Esophagus muscularis mucosa (tissue), 4 donors: ENCODE measurements at regions not wholly inside any gene's neighbourhood (a gene's known extent, or its start where the extent isn't known, plus 50 kb on each side); places are given as distances from the start of the nearest gene placed in this dataset.

ENCODE experiments used
- DNase-seq: peaks from one replicate; pipeline ENCODE4 v3.0.0-alpha.2; 2017; ENCODE audit errors: extremely low spot score
- H3K27ac ChIP-seq, 4 donors: fragments of 200-600 bp; sonication (generic); replicated peaks in 1 of 4; 1 replicate in 3 of 4; 2 replicates in 1 of 4; pipeline ENCODE4 v1.5.1; 2016 to 2019; ENCODE audit warnings: mild to moderate bottlenecking in 1 of 4
- H3K27me3 ChIP-seq, 4 donors: fragments of 200-600 bp; sonication (generic); one replicate each; pipeline versions ENCODE4 v1.5.1 to v1.6.0; 2016 to 2019
- H3K36me3 ChIP-seq, 4 donors: fragments of 200-600 bp; sonication (generic); one replicate each; pipeline ENCODE4 v1.5.1; 2016 to 2019
- H3K4me1 ChIP-seq, 4 donors: fragments of 200-600 bp; sonication (generic); one replicate each; pipeline ENCODE4 v1.5.1; 2016 to 2019
- H3K4me3 ChIP-seq, 4 donors: fragments of 200-600 bp; sonication (generic); 1 replicate in 2 of 4; 2 replicates in 2 of 4; pipeline ENCODE4 v1.5.1; 2016 to 2019; ENCODE audit warnings: mild to moderate bottlenecking in 4 of 4, moderate library complexity in 1 of 4
- H3K9me3 ChIP-seq, 4 donors: fragments of 200-600 bp; sonication (generic); 1 replicate in 3 of 4; 2 replicates in 1 of 4; pipeline ENCODE4 v1.5.1; 2016 to 2019
- EP300 ChIP-seq: sonication (generic); formaldehyde crosslinking; IDR thresholded peaks from one replicate; pipeline ENCODE4 v1.6.1; 2017; ENCODE audit warnings: antibody characterized with exemption
- POLR2A ChIP-seq: fragments of 450-650 bp; IDR thresholded peaks from one replicate; pipeline ENCODE4 v1.6.1; 2017; ENCODE audit warnings: antibody characterized with exemption, moderate library complexity, mild to moderate bottlenecking, low read depth
- POLR2AphosphoS5 ChIP-seq, 2 donors: sonication (generic); formaldehyde crosslinking; IDR thresholded peaks; one replicate each; pipeline ENCODE4 v1.6.1; 2017; ENCODE audit warnings: antibody characterized with exemption in 2 of 2
- WGBS: methylation state at CpG from one replicate; pipeline ENCODE4 v1.1.5; 2018; 5-methylcytosine and 5-hydroxymethylcytosine counted together
- intact Hi-C: fragments of 100-400 bp; cut with DNase I; formaldehyde crosslinking; loops from one replicate; pipeline ENCODE4 v1.15.1; 2023
- small RNA-seq, 3 donors: library from RNA; depleted of rRNA; stranded (forward); fragments of <200 nt; gene quantifications; one replicate each; pipeline ENCODE3, GENCODE V24; 2016
- TF ChIP-seq, protein P1 (sequence below), 3 experiments: fragments of 200-600 bp in 2 of 3; fragments of 450-650 bp in 1 of 3; sonication (generic) in 2 of 3; IDR thresholded peaks; one replicate each; pipeline ENCODE4 v1.5.1; 2017 to 2019; ENCODE audit warnings: antibody characterized with exemption in 3 of 3, mild to moderate bottlenecking in 2 of 3, moderate library complexity in 1 of 3

DNA sequence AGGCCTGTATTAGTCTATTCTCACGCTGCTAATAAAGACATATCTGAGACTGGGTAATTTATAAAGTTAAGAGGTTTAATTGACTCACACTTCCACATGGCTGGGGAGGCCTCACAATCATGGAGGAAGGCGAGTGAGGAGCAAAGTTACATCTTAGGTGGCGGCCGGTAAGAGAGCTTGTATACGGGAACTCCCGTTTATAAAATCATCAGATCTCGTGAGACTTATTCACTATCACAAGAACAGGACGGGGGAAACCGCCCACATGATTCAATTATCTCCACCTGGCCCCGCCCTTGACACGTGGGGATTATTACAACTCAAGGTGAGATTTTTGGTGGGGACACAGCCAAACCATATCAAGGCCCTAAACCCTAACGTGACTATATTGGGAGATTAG, 110.1 kb downstream of the LLPH start:
- 90% methylated on average over 12 of the region's 12 CpGs for WGBS
- Histone ChIP-seq H3K27me3 (peaks cover 0 to 14% (median 0%) of the 10 kb centered on the region in 4 donors), H3K27ac (no peak overlapping the region), H3K4me3 (no peak overlapping the region), H3K4me1 (no peaks in the 10 kb centered on the region), H3K36me3 (no peaks in the 10 kb centered on the region), H3K9me3 (no peaks in the 10 kb centered on the region)
- DNase-seq, result peak; percentile 77
- intact Hi-C loops, result no loop called here
- TF ChIP-seq POLR2AphosphoS5 (IDR thresholded peaks at IDR 0.05) (no peak), POLR2A (no peak)

- Histone ChIP-seq H3K4me3 (no peak overlapping the region), H3K27ac (no peak overlapping the region), H3K4me1 (no peaks in the 10 kb centered on the region), H3K27me3 (peaks cover 0 to 9% (median 0%) of the 10 kb centered on the region in 4 donors), H3K9me3 (no peaks in the 10 kb centered on the region), H3K36me3 (no peaks in the 10 kb centered on the region)
- TF ChIP-seq POLR2AphosphoS5 (IDR thresholded peaks at IDR 0.05) (no peak), POLR2A (no peak), EP300 (no peak)
- TF ChIP-seq, protein P1, sequence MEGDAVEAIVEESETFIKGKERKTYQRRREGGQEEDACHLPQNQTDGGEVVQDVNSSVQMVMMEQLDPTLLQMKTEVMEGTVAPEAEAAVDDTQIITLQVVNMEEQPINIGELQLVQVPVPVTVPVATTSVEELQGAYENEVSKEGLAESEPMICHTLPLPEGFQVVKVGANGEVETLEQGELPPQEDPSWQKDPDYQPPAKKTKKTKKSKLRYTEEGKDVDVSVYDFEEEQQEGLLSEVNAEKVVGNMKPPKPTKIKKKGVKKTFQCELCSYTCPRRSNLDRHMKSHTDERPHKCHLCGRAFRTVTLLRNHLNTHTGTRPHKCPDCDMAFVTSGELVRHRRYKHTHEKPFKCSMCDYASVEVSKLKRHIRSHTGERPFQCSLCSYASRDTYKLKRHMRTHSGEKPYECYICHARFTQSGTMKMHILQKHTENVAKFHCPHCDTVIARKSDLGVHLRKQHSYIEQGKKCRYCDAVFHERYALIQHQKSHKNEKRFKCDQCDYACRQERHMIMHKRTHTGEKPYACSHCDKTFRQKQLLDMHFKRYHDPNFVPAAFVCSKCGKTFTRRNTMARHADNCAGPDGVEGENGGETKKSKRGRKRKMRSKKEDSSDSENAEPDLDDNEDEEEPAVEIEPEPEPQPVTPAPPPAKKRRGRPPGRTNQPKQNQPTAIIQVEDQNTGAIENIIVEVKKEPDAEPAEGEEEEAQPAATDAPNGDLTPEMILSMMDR (IDR thresholded peaks at IDR 0.05), result no peak
- intact Hi-C loops, result no loop called here
- whole genome bisulfite sequencing, result 95% methylated on average over 2 of the region's 2 CpGs
- DNase-seq, result no peak
Observed at GRCh38 chr12:66017736-66018135, 112.8 kb downstream of the LLPH start.

Small RNA genes lying in the stretch of these regions (small RNA-seq; reads per million reads assigned to genes)
- gene MIR6074, result 0 reads per million in 3 donors
- 0 reads per million in 3 donors for gene RNA5SP362
